Testis (tissue), 2 donors: ENCODE measurements at regions not wholly inside any gene's neighbourhood (a gene's known extent, or its start where the extent isn't known, plus 50 kb on each side); places are given as distances from the start of the nearest gene placed in this dataset.

ENCODE experiments used
- DNase-seq: peaks from one replicate; pipeline ENCODE4 v3.0.0-alpha.2; 2019
- H3K27ac ChIP-seq, 2 donors: fragments of 200-600 bp; sonication (generic); one replicate each; pipeline ENCODE4 v1.5.1; 2019
- H3K27me3 ChIP-seq: fragments of 200-600 bp; sonication (generic); one replicate; pipeline ENCODE4 v1.5.1; 2019
- H3K36me3 ChIP-seq: fragments of 200-600 bp; sonication (generic); one replicate; pipeline ENCODE4 v1.5.1; 2017; ENCODE audit warnings: low read depth; ENCODE audit errors: missing control alignments
- H3K4me1 ChIP-seq: fragments of 200-600 bp; sonication (generic); one replicate; pipeline ENCODE4 v1.5.1; 2019
- H3K4me3 ChIP-seq, 2 donors: fragments of 200-600 bp; sonication (generic); one replicate each; pipeline ENCODE4 v1.5.1; 2017 to 2019
- H3K9me3 ChIP-seq: fragments of 200-600 bp; sonication (generic); one replicate; pipeline ENCODE4 v1.5.1; 2017
- CTCF ChIP-seq, 3 experiments: fragments of 450-650 bp in 2 of 3; fragments of 200-600 bp in 1 of 3; sonication (generic) in 1 of 3; IDR thresholded peaks; one replicate each; pipeline ENCODE4 v1.5.1; 2016 to 2019; ENCODE audit warnings: antibody characterized with exemption in 3 of 3, mild to moderate bottlenecking in 2 of 3, moderate library complexity in 1 of 3
- POLR2A ChIP-seq: fragments of 450-650 bp; IDR thresholded peaks from one replicate; pipeline ENCODE4 v1.6.1; 2017; ENCODE audit warnings: antibody characterized with exemption, mild to moderate bottlenecking, moderate library complexity
- WGBS, 2 donors: methylation state at CpG; one replicate each; pipeline ENCODE4 v1.1.5; 2018; 5-methylcytosine and 5-hydroxymethylcytosine counted together
- intact Hi-C: fragments of 100-400 bp; cut with DNase I; formaldehyde crosslinking; loops from one replicate; pipeline ENCODE4 v1.15.1; 2023; ENCODE audit warnings: low total_unique reads

DNA sequence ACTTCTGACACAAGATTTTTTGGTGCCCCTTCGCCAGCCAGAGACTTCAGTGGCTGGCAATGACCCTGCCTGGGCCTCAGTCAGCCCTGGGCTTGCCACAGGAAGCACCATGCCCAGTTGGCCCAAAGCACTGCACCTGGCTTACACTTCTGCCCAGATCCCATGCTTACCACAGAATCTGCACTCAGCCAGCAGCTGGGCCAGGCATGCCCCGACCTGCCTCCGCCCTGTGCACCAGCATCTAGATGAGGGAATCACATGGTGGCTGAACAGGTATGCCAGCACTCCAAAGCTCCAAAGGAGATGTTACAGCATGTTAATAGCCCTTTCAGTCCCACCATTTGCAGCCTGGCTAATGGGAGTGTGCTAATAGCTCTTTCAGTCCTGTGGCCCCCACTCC, 690.9 kb downstream of the SLITRK6 start:
- intact Hi-C loops: no loop called here
- H3K4me1 ChIP-seq: no peaks in the 10 kb centered on the region
- no peak overlapping the region for H3K4me3 ChIP-seq
- 86 to 95% methylated on average over 1 to 3 of the region's 3 CpGs for WGBS, 2 donors
- DNase-seq: no peak
- TF ChIP-seq CTCF (IDR thresholded peaks at IDR 0.05) (no peak), POLR2A (no peak)
- no peaks in the 10 kb centered on the region for H3K27me3 ChIP-seq
- no peaks in the 10 kb centered on the region for H3K9me3 ChIP-seq
- H3K27ac ChIP-seq: no peak overlapping the region
- H3K36me3 ChIP-seq: no peaks in the 10 kb centered on the region

DNA sequence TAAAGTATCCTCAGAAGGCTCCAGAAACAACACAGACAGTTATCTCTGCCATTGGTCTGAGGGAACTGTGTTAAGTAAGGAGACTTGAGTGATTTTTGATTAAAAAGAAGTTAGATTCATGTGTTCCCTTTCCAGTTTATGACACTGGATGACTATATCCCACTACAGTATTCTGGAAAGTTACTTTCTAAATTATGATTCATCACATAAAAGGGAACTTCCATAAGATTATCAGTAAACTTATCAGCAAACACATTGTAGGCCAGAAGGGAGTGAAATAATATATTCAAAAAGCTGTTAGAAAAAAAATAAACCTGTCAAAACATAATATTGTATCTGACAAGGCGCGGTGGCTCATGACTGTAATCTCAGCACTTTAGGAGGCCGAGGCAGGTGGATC, 700.0 kb downstream of the SLITRK6 start:
- 86 to 92% methylated on average over 3 of the region's 3 CpGs for WGBS, 2 donors
- H3K36me3 ChIP-seq: no peaks in the 10 kb centered on the region
- no peaks in the 10 kb centered on the region for H3K9me3 ChIP-seq
- intact Hi-C loops: no loop called here
- H3K27me3 ChIP-seq: no peaks in the 10 kb centered on the region
- no peak overlapping the region for H3K27ac ChIP-seq
- no peak for DNase-seq
- TF ChIP-seq CTCF (IDR thresholded peaks at IDR 0.05): no peak
- TF ChIP-seq POLR2A: no peak
- H3K4me1 ChIP-seq: peaks cover under 1% of the 10 kb centered on the region
- no peak overlapping the region for H3K4me3 ChIP-seq

- Histone ChIP-seq H3K27me3 (no peaks in the 10 kb centered on the region), H3K4me1 (peaks cover 3% of the 10 kb centered on the region), H3K27ac (no peak overlapping the region), H3K4me3 (no peak overlapping the region), H3K9me3 (no peaks in the 10 kb centered on the region), H3K36me3 (no peaks in the 10 kb centered on the region)
- intact Hi-C loops: no loop called here
- DNase-seq: no peak
- 79 to 80% methylated on average over 4 of the region's 4 CpGs for WGBS, 2 donors
- TF ChIP-seq POLR2A (no peak), CTCF (IDR thresholded peaks at IDR 0.05) (no peak)
These were observed 703.6 kb downstream of the SLITRK6 start for GRCh38 chr13:85095418-85096272.

GRCh38 chr13:85093808-85094207, 705.4 kb downstream of the SLITRK6 start:
- H3K27ac ChIP-seq: peak overlapping the region in 1 of 2 donors; percentile 75
- peak; percentile 86 for DNase-seq
- 63 to 65% methylated on average over 5 of the region's 5 CpGs for WGBS, 2 donors

More at GRCh38 chr13:85093808-85094207, 705.4 kb downstream of the SLITRK6 start:
- Histone ChIP-seq H3K36me3 (no peaks in the 10 kb centered on the region), H3K4me1 (peaks cover 3% of the 10 kb centered on the region), H3K27me3 (no peaks in the 10 kb centered on the region), H3K4me3 (no peak overlapping the region), H3K9me3 (no peaks in the 10 kb centered on the region)
- TF ChIP-seq CTCF (IDR thresholded peaks at IDR 0.05): no peak
- intact Hi-C loops: no loop called here
